ENCODE measurements at regions not wholly inside any gene's neighbourhood (a gene's known extent, or its start where the extent isn't known, plus 50 kb on each side); places are given as distances from the start of the nearest gene placed in this dataset.

- Histone ChIP-seq H3K4me2 (ENCODE audit: insufficient read depth, low read length) (no peak overlapping the region), H3K4me1 (replicated peaks in 1 of 2; ENCODE audit: control insufficient read depth in 2 of 2, insufficient read depth in 2 of 2, low read length in 2 of 2) (no peaks in the 10 kb centered on the region), H3K79me2 (ENCODE audit: control insufficient read depth, insufficient read depth, low read length) (no peaks in the 10 kb centered on the region), H3K27me3 (ENCODE audit: control insufficient read depth in 2 of 2, insufficient read depth in 2 of 2, low read length in 2 of 2) (no peaks in the 10 kb centered on the region), H3K36me3 (ENCODE audit: control insufficient read depth, insufficient read depth, low read length) (no peaks in the 10 kb centered on the region), H3K27ac (ENCODE audit: extremely low read depth, low read depth, low read length) (no peak overlapping the region), H3K9me3 (replicated peaks; ENCODE audit: control insufficient read depth, insufficient read depth, low read depth, low read length) (no peaks in the 10 kb centered on the region), H2AFZ (ENCODE audit: low read depth, low read length) (no peak overlapping the region), H4K20me1 (replicated peaks; ENCODE audit: control insufficient read depth, insufficient read depth, low read length) (no peaks in the 10 kb centered on the region), H3K9ac (ENCODE audit: insufficient read depth in 1 of 2, low read depth in 2 of 2, low read length in 2 of 2) (no peak overlapping the region), H3K4me3 (no peak overlapping the region), H3K9me1 (ENCODE audit: control insufficient read depth, insufficient read depth, low read length) (no peaks in the 10 kb centered on the region)
- 0% methylated on average over 1 of the region's 1 CpG for WGBS (ENCODE audit: insufficient coverage, low coverage, missing lambda C conversion rate)
- BruUV-seq (replicated peaks), result no TSS peak
- no peak for ATAC-seq
- POLR2A ChIA-PET, result no interaction called here
- no peak for DNase-seq (ENCODE audit: extremely low read depth in 1 of 4, low spot score in 3 of 4)
- in situ Hi-C loops (cut with MboI), result no loop called here
- CTCF ChIA-PET (ENCODE audit: low intra/inter-chr PET ratio), result no interaction called here
- intact Hi-C loops (cut with micrococcal nuclease), result no loop called here
- FAIRE-seq, result no peak
- TF ChIP-seq SREBF2 (CRISPR knock-in tag; IDR thresholded peaks at IDR 0.05) (no peak), FOXK1 (CRISPR knock-in tag; IDR thresholded peaks at IDR 0.05; ENCODE audit: borderline replicate concordance) (no peak), CHCHD3 (CRISPR knock-in tag; IDR thresholded peaks at IDR 0.05) (no peak), ELF4 (CRISPR knock-in tag; IDR thresholded peaks at IDR 0.05) (no peak), ZNF518B (CRISPR knock-in tag; IDR thresholded peaks at IDR 0.05) (no peak), RAD21 (CRISPR knock-in tag; conservative IDR thresholded peaks at IDR 0.05 in 1 of 2, IDR thresholded peaks at IDR 0.05 in 1 of 2) (no peak), NCOR1 (IDR thresholded peaks at IDR 0.05) (no peak), AFF1 (IDR thresholded peaks at IDR 0.05; ENCODE audit: low read depth in 1 of 2, partially characterized antibody in 2 of 2) (no peak), MCM3 (IDR thresholded peaks at IDR 0.05) (no peak), CREB5 (CRISPR knock-in tag; IDR thresholded peaks at IDR 0.05) (no peak), MCM7 (IDR thresholded peaks at IDR 0.05) (no peak), SOX6 (IDR thresholded peaks at IDR 0.05) (no peak), SMARCC2 (IDR thresholded peaks at IDR 0.05; ENCODE audit: low read depth) (no peak), EHMT2 (IDR thresholded peaks at IDR 0.05) (no peak), RCOR1 (IDR thresholded peaks at IDR 0.05; ENCODE audit: borderline replicate concordance in 1 of 2, low read depth in 2 of 2, low read length in 2 of 2) (no peak), HDGF (IDR thresholded peaks at IDR 0.05) (no peak), ZNF780A (CRISPR knock-in tag; IDR thresholded peaks at IDR 0.05) (no peak)
Observed at GRCh38 chr3:117235304-117235703, 525.7 kb downstream of the TUSC7 start.

All from K562 (cell line).